Endothelial cell of umbilical vein (primary cell): ENCODE measurements at regions not wholly inside any gene's neighbourhood (a gene's known extent, or its start where the extent isn't known, plus 50 kb on each side); places are given as distances from the start of the nearest gene placed in this dataset.

ENCODE experiments used
- JUN ChIP-seq: IDR thresholded peaks from 2 replicates; pipeline ENCODE4 v1.6.1; 2011; ENCODE audit warnings: borderline replicate concordance, low read depth; ENCODE audit not compliant: insufficient read length, insufficient read depth
- TF ChIP-seq, protein P1 (sequence below), 2 donors: IDR thresholded peaks; 1 replicate in 1 of 2; 2 replicates in 1 of 2; pipeline ENCODE4 v1.5.1; 2011; ENCODE audit warnings: low read length in 2 of 2, mild to moderate bottlenecking in 2 of 2, moderate library complexity in 2 of 2, control low read depth in 1 of 2, inconsistent platforms in 1 of 2, low read depth in 1 of 2; ENCODE audit not compliant: insufficient read depth in 1 of 2; ENCODE audit errors: extremely low read depth in 1 of 2

DNA sequence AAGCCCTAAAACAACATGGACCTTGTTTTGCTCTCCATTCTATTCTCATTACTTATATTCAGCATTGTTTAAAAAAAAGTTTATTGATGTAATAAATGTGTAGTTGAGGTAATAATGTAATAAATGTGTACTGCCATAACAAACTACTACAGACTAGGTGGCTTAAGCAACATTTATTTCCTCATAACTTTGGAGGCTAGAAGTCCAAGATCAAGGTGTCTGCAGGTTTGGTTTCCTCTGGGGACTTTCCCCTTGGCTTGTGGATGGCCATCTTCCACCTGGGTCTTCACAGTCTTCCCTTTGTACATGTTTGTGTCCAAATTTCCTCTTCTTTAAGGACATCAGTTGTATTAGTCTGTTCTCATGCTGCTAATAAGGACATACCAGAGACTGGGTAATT, 93.1 kb downstream of the LMO4 start:
- TF ChIP-seq, protein P1, sequence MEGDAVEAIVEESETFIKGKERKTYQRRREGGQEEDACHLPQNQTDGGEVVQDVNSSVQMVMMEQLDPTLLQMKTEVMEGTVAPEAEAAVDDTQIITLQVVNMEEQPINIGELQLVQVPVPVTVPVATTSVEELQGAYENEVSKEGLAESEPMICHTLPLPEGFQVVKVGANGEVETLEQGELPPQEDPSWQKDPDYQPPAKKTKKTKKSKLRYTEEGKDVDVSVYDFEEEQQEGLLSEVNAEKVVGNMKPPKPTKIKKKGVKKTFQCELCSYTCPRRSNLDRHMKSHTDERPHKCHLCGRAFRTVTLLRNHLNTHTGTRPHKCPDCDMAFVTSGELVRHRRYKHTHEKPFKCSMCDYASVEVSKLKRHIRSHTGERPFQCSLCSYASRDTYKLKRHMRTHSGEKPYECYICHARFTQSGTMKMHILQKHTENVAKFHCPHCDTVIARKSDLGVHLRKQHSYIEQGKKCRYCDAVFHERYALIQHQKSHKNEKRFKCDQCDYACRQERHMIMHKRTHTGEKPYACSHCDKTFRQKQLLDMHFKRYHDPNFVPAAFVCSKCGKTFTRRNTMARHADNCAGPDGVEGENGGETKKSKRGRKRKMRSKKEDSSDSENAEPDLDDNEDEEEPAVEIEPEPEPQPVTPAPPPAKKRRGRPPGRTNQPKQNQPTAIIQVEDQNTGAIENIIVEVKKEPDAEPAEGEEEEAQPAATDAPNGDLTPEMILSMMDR (IDR thresholded peaks at IDR 0.05; ENCODE audit: extremely low read depth in 1 of 2, insufficient read depth in 1 of 2, low read depth in 1 of 2, low read length in 2 of 2) = no peak
- no peak for TF ChIP-seq JUN
